Smooth muscle cell (in vitro differentiated cells): ENCODE measurements at regions not wholly inside any gene's neighbourhood (a gene's known extent, or its start where the extent isn't known, plus 50 kb on each side); places are given as distances from the start of the nearest gene placed in this dataset.

ENCODE experiments used
- DNase-seq: peaks from one replicate; lab custom pipeline; 2025; ENCODE audit not compliant: unreplicated experiment; lab: John Stamatoyannopoulos, UW
- H2AFZ ChIP-seq: fragments of 200-600 bp; sonication (generic); 2 replicates; pipeline ENCODE4 v1.6.0; 2016; ENCODE audit warnings: antibody characterized with exemption, low read depth, mild to moderate bottlenecking
- H3F3A ChIP-seq: fragments of 200-600 bp; sonication (generic); 2 replicates; pipeline ENCODE4 v1.6.0; 2017; ENCODE audit warnings: antibody characterized with exemption, low read depth
- H3K27ac ChIP-seq: fragments of 200-600 bp; sonication (generic); 2 replicates; pipeline ENCODE4 v1.5.1; 2016; ENCODE audit warnings: low read depth, mild to moderate bottlenecking
- H3K27me3 ChIP-seq: fragments of 200-600 bp; sonication (generic); 2 replicates; pipeline ENCODE4 v1.6.1; 2016; ENCODE audit warnings: low read depth, mild to moderate bottlenecking
- H3K36me3 ChIP-seq: fragments of 200-600 bp; sonication (generic); 2 replicates; pipeline ENCODE4 v1.5.1; 2016; ENCODE audit warnings: low read depth
- H3K4me1 ChIP-seq: fragments of 200-600 bp; sonication (generic); 2 replicates; pipeline ENCODE4 v1.5.1; 2016; ENCODE audit warnings: low read depth
- H3K4me2 ChIP-seq: fragments of 200-600 bp; sonication (generic); 2 replicates; pipeline ENCODE4 v1.6.0; 2016; ENCODE audit warnings: mild to moderate bottlenecking
- H3K4me3 ChIP-seq: fragments of 200-600 bp; sonication (generic); 2 replicates; pipeline ENCODE4 v1.5.1; 2016; ENCODE audit warnings: mild to moderate bottlenecking
- H3K79me2 ChIP-seq: fragments of 200-600 bp; sonication (generic); 2 replicates; pipeline ENCODE4 v1.6.0; 2016; ENCODE audit warnings: low read depth, mild to moderate bottlenecking
- H3K9ac ChIP-seq: fragments of 200-600 bp; sonication (generic); 2 replicates; pipeline ENCODE4 v1.6.0; 2016; ENCODE audit warnings: low read depth
- H3K9me3 ChIP-seq: fragments of 200-600 bp; sonication (generic); replicated peaks from 2 replicates; pipeline ENCODE4 v1.5.1; 2016; ENCODE audit warnings: low read depth
- H4K20me1 ChIP-seq: fragments of 200-600 bp; sonication (generic); 2 replicates; pipeline ENCODE4 v1.6.0; 2016; ENCODE audit warnings: low read depth
- CTCF ChIP-seq: fragments of 200-600 bp; sonication (generic); IDR thresholded peaks from 2 replicates; pipeline ENCODE4 v1.5.1; 2017; ENCODE audit warnings: borderline replicate concordance, mild to moderate bottlenecking, antibody characterized with exemption; ENCODE audit not compliant: insufficient read depth, poor library complexity, severe bottlenecking
- WGBS: methylation state at CpG from one replicate; pipeline ENCODE4 v1.1.7; 2016; ENCODE audit warnings: low lambda C conversion rate; 5-methylcytosine and 5-hydroxymethylcytosine counted together

- H3F3A ChIP-seq: no peaks in the 10 kb centered on the region
- H3K79me2 ChIP-seq: no peaks in the 10 kb centered on the region
- H4K20me1 ChIP-seq: no peaks in the 10 kb centered on the region
- no peaks in the 10 kb centered on the region for H3K9me3 ChIP-seq
- H3K27ac ChIP-seq: no peak overlapping the region
- 72% methylated on average over 6 of the region's 6 CpGs for WGBS
- H2AFZ ChIP-seq: no peak overlapping the region
- H3K4me1 ChIP-seq: no peaks in the 10 kb centered on the region
- no peak overlapping the region for H3K4me3 ChIP-seq
- no peaks in the 10 kb centered on the region for H3K36me3 ChIP-seq
- no peak for DNase-seq
- no peak overlapping the region for H3K4me2 ChIP-seq
- H3K27me3 ChIP-seq: no peaks in the 10 kb centered on the region
- no peak overlapping the region for H3K9ac ChIP-seq
- no peak for TF ChIP-seq CTCF
These were observed 184.0 kb upstream of the HABP2 start for GRCh38 chr10:113368666-113369364.

- H3K4me3 ChIP-seq: no peak overlapping the region
- WGBS: 64% methylated on average over 5 of the region's 5 CpGs
- H3K9me3 ChIP-seq: no peaks in the 10 kb centered on the region
- no peaks in the 10 kb centered on the region for H3K36me3 ChIP-seq
- H3K9ac ChIP-seq: no peak overlapping the region
- DNase-seq: no peak
- H3K79me2 ChIP-seq: no peaks in the 10 kb centered on the region
- H3K27ac ChIP-seq: no peak overlapping the region
- H2AFZ ChIP-seq: no peak overlapping the region
- no peaks in the 10 kb centered on the region for H3F3A ChIP-seq
- no peak overlapping the region for H3K4me2 ChIP-seq
- TF ChIP-seq CTCF: no peak
- no peaks in the 10 kb centered on the region for H3K27me3 ChIP-seq
- no peaks in the 10 kb centered on the region for H3K4me1 ChIP-seq
- H4K20me1 ChIP-seq: no peaks in the 10 kb centered on the region
These were observed 183.5 kb upstream of the HABP2 start for GRCh38 chr10:113369365-113369694.

- no peak for TF ChIP-seq CTCF
These were observed 176.4 kb upstream of the HABP2 start for GRCh38 chr10:113376428-113376827.

GRCh38 chr10:113379091-113379490 is 173.8 kb upstream of the HABP2 start:
- no peak for DNase-seq
- no peaks in the 10 kb centered on the region for H3K9me3 ChIP-seq
- no peak overlapping the region for H3K4me2 ChIP-seq
- H3K9ac ChIP-seq: no peak overlapping the region
- no peaks in the 10 kb centered on the region for H4K20me1 ChIP-seq
- peaks cover 13% of the 10 kb centered on the region for H3K4me1 ChIP-seq
- peaks cover 8% of the 10 kb centered on the region for H3F3A ChIP-seq
- no peak overlapping the region for H3K27ac ChIP-seq
- H3K4me3 ChIP-seq: no peak overlapping the region
- 95% methylated on average over 1 of the region's 1 CpG for WGBS
- no peaks in the 10 kb centered on the region for H3K36me3 ChIP-seq
- no peaks in the 10 kb centered on the region for H3K79me2 ChIP-seq
- no peak overlapping the region for H2AFZ ChIP-seq
- H3K27me3 ChIP-seq: no peaks in the 10 kb centered on the region
- no peak for TF ChIP-seq CTCF

More at GRCh38 chr10:113376428-113376827, 176.4 kb upstream of the HABP2 start:
- Histone ChIP-seq H3K4me3 (no peak overlapping the region), H3K9me3 (no peaks in the 10 kb centered on the region), H3K4me1 (no peaks in the 10 kb centered on the region), H3K9ac (no peak overlapping the region), H3K36me3 (no peaks in the 10 kb centered on the region), H3K79me2 (no peaks in the 10 kb centered on the region), H2AFZ (no peak overlapping the region), H3K27me3 (no peaks in the 10 kb centered on the region), H3K4me2 (no peak overlapping the region), H4K20me1 (no peaks in the 10 kb centered on the region), H3K27ac (no peak overlapping the region), H3F3A (no peaks in the 10 kb centered on the region)
- WGBS: 83% methylated on average over 1 of the region's 1 CpG
- no peak for DNase-seq
